ENCODE measurements at regions not wholly inside any gene's neighbourhood (a gene's known extent, or its start where the extent isn't known, plus 50 kb on each side); places are given as distances from the start of the nearest gene placed in this dataset.
A peak's percentile ranks its signal among the peaks of the same experiment; 100 is the strongest.
"Not testable (repeated sequence)": the region's sequence is repeated elsewhere in the genome, so short reads cannot be mapped to it uniquely, and the experiment has no call there.

DNA sequence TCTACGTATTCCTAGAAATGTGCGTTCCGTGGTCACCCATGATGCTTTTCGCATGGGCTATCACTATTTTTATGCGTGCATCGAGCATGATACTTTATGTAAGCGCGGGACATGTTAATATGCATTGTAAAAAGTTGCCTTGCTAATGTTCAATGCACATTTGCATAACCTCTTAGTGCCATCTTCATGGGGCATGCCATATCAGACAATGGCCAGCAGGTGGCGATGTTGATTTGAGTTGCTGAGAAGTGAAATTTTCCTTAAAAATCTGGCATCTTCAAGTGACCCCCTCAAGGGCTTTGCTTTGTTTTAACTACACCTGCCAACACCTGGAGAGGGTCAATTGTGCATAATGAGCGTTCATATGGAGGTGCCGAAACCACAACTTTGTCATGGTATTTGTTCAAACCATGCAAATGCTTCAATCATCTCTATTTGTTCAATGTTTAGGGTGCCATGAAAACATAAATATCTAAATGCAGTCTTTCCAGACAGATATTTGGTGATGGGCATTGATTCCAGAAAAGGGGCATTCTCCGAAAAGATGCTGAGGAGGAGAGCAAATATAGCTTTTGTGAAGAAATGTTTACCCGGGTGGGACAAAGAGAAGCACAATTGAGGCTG, 833.9 kb upstream of the PRKX start:
- peak; percentile 57 for DNase-seq (ENCODE audit: low spot score)

DNA sequence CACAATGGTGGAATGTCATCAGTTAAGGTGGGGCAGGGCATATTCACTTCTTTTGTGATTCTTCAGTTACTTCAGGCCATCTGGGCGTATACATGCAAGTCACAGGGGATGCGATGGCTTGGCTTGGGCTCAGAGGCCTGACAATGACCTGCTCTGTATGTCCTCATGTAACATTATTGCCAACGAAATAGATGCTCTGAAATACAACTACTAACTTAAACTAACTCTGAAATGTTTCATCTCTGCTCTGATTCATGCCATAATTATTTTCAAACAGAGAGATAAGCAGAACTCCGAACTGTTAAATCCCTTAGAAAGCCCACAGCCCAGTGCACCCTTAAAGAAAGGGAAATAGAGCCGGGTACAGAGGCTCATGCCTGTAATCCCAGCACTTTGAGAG, 832.7 kb upstream of the PRKX start:
- DNase-seq (ENCODE audit: low spot score): not testable (repeated sequence)

DNA sequence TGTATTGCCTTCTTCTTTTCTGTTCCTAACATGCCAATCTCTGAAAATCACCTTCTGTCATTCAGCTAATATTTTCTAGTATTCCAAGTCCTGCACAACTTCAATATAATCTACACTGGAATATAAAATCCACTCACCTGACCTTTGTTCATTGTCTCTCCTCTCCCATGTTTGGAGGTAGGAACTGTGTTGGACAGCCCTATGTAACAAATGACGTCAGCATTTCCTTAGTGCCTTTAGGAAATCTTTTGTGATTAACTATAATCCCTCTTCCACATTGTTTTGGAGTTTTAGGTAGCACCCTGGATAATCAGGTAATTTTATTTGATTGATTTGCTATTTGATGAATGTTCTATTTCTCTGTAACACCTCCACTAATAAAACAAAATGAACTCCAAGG, 814.8 kb upstream of the PRKX start:
- no peak for DNase-seq (ENCODE audit: low spot score)

DNA sequence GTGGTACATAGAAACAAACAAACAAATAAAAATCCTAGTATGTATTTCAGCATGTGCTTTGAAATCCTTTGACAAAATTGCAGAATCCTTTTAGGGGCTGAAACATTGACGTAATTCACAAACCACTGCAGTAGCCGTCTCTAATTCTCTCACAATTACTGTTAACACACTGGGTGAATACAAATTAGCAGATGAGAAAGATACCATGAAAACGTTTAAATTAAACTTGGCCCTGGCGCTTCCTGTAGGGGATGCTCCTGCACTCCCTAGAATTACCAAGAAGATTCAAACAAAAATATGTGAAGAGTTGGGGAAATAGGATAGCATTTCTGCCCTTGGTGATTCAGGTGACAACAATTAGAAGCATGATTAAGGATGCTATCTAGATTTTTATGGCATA, 772.5 kb upstream of the PRKX start:
- no peak for DNase-seq (ENCODE audit: low spot score)

DNA sequence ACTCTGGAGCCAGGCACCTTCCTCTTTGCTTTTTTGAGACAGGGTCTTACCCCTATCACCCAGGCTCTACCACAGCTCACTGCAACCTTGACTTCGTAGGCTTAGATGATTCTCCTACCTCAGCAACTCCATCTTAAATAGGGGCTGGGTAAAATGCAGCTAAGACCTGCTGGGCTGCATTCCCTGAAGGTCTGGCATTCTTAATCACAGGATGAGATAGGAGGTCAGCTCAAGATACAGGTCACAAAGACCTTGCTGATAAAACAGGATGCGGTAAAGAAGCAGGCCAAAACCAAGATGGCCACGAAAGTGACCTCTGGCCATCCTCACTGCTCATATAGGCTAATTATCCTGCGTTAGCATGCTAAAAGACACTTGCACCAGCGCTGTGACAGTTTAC, 770.8 kb upstream of the PRKX start:
- no peak for DNase-seq (ENCODE audit: low spot score)

DNA sequence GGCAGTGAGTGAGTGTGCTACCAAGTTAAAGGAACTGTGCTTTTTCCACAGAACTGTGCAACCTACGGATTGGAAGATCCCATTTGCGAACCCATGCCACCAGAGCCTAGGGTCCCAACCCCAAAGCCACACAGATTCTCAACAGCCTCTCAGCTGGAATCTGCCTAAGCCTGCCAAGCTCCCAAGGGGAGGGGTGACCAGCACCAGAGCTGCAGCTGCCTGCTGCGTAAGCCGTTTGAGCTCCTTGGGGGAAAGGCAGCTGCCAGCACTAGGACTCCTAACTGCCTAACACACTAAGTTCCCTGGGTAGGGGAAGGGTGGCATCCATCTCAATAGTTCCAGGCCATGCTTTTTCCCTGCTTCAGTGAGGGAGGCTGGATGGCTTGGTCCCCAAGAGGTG, 738.1 kb upstream of the PRKX start:
- no peak for DNase-seq (ENCODE audit: low spot score)

DNA sequence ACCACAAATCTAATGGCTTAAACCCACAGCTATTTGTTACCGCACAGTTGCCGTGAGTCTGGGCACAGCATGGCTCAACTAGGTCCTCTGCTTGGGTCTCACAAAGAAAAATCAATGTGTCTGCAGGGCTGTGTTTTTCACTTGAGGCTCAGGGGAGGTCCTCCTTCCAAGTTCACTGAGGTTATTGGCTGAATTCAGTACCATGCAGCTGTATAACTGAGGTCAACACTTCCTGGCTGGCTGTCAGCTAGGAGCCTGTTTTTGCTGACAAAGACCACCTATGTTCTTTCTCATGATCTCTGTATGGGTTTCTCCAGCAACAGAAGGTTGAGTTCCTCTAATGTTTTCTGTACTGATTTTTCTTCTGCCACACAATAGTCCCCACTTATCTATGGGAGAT, 736.7 kb upstream of the PRKX start:
- DNase-seq (ENCODE audit: low spot score): no peak

DNA sequence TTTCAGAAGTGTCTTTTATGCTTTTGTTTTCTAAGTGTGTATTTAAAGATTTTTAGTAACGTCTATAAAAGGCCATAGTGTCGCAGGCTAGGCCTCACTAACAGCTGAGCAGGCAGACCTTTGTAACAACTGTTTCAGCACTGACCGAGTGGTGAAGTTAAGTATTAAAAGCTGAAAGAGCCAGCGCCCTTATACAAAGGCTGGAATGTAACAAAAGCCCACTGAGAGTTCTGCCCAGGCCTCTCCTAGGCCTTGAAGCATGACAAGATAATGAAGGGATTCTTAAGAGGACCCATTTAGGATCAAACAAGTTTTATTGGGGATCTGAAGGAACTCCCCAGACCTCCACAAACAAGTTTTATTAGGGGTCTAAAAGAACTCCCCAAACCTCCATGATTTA, 722.5 kb upstream of the PRKX start:
- DNase-seq (ENCODE audit: low spot score): no peak

DNA sequence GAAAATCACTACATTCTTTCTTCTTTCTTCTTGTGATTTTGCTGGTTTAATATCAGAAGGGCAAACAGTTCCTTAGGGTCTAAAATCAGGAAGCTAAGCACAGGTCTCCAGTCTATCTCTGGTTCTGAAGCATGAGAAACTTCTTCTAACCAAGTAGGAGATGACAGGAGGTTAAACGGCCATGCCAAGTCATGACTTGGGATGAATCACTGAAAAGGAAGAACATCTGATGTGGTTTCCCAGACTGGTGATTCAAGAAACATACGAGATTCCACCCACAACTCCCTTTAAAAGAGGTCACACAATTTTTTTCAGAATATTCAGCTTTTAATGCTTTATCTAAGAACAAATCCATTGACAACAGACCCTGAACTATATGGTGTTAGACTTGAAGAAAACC, 684.0 kb upstream of the PRKX start:
- DNase-seq (ENCODE audit: low spot score): peak; percentile 43

DNA sequence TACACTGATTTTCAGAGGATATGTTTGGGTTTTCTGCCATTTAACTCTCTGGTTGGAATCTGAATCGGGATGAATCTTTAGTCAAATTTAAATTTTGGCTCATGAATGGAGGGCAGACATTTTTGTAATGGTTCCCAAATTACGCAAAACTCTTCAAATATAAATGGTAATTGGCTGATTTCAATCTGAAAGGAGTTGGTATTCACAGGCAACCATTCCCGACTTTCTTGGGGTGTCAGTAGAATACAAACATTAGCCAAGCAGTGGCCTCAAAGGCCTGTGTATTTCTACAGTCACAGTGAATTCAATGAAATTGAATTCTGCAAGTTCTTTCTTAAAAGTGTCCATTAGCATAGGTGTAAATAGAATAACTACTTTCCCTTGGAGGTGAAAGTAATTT, 668.8 kb upstream of the PRKX start:
- no peak for DNase-seq (ENCODE audit: low spot score)

DNA sequence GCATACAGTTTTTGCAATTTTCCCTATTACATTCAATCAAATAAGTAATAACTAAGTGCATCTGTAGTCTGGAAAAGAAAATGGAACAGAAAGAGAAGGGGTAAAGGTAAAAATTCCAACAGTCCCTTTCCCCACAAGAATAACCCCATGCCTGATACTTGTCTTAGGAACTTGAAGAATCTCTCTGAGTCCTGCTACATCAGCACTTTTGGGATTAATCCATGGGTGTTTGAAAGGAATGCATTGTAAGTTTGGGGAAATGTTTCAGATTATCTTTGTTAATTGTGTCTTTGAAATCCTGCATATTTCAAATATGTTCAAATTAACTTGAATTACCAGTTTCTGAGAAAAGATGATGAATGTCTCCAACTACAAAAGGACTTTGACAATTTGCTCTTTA, 667.3 kb upstream of the PRKX start:
- no peak for DNase-seq (ENCODE audit: low spot score)

DNA sequence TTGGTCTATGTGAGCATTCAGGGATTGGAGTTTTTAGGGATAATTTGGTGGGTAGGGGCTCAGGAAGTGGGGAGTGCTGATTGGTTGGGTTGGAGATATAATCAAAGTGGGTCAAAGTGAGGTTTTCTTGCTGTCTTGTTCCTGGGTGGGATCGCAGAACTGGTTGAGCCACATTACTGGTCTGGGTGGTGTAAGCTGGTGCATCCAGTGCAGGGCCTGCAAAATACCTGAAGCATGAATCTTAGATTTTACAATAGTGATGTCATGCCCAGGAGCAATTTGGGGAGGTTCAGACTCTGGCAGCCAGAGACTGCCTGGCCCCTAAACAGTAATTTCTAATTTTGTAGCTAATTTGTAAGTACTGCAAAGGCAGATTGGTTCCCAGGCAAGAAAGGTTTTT, 665.6 kb upstream of the PRKX start:
- no peak for DNase-seq (ENCODE audit: low spot score)

DNA sequence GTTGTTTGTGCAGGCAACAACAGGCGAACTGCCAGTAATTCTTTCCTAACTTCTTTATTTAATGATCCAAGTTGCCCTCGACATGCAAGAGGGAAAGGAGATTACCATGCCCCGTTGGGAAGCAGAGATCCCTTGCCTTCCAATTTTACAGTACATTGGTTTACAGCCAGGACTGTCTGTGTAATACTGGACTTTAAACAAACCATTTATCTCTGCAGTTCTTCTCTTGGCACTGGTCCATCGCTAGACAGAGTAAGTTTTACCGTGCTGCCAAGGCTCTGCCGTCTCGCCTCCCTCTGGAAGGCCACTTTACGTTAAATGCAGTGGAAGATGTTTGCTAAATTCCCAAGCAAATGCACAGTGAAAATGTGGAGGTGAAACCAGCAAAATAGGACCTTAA, 660.3 kb upstream of the PRKX start:
- no peak for DNase-seq (ENCODE audit: low spot score)

DNA sequence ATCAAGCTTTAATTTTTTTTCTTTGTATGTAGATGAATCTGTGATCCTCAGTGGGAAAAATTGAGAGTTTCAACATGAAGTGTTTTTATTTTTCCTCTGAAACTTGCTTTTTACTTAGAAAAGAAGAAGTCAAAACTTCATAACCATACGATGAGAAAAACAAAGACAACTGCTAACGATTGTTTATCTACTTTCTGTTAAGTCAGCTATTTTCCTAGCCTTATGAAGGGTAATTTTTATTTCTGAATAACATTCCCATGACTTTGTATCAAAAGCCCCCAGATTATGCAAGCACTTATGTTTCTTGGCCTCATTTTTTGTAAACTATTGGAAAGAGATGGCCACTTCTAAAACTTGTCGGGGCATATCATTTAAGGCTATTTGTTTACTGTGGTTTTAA, 645.1 kb upstream of the PRKX start:
- DNase-seq (ENCODE audit: low spot score): no peak

DNA sequence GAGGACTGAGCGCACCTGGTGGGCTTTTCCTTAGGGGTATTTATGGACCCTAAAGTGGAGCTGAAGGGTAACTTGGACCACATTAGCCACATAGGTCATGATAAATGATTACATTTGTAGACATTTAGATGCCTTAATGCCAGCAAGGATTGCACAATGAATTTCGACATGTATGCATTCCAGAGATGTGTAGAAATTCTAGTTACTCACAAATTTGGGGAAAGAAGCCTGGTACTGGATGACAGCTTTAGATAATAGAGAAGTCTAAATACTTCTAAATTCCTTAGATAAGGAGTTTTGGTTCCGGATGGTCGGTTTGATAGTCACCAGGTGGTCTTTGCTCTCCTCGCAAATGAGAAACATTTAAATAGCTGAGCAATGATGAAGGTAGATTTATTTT, 609.5 kb upstream of the PRKX start:
- DNase-seq (ENCODE audit: low spot score): no peak

DNA sequence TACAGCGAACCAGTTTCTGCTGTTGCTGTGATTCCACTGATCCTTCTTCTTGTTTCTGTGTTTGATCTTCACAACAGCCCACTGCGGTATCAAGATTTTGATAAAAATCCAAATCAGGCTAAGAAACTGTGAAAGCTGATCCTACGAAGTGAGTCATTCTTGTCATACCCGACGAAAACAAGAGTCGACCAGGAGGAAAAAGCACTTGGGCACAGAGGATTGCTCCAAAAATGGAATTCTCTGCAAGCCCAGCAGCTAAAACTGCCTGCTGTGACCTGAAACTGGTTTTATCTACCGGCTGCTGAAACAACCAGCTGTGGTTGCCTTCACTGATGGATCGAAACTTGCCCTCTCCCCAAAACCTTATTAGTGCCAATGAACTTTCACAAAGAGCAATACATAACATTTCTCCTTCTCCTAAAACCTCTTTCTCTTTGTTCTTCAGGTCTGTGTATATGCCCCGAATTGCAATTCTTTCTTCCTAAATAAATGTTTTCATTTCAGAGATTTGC, 607.0 kb upstream of the PRKX start:
- no peak for DNase-seq (ENCODE audit: low spot score)

DNA sequence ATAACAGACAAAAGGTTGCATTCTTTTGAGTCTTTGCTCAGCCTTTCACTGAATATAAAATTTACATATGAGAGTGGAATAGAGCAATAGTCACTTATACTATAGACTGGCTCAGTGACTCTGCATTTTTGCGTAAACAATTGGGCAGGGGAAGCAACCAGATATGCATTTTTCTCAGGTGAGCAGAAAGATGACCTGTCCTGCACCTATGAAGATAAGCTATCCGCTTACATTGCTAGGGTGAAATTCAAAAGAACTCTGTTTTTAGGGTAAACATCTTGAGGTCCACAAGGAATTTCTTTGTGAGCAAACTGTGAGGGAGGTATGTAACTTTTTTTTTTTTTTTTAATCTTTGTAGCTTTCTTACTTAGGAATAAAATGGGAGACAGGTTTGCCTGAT, 602.4 kb upstream of the PRKX start:
- no peak for DNase-seq (ENCODE audit: low spot score)

DNA sequence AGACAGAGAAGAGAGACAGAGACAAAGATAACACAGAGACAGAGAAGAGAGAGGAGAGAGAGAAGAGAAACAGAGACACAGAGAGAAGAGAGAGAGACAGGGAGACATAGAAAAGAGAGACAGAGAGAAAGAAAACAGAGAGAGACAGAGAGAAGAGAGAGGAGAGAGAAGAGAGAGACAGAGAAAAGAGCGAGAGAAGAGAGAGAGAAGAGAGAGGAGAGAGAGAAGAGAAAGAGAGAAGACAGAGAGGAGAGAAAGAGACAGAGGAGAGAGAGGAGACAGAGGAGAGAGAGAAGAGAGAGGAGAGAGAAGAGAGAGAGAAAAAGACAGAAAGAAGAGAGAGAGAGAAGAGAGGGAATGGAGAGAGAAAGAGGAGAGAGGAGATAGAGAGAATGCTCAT, 601.1 kb upstream of the PRKX start:
- DNase-seq (ENCODE audit: low spot score): no peak

DNA sequence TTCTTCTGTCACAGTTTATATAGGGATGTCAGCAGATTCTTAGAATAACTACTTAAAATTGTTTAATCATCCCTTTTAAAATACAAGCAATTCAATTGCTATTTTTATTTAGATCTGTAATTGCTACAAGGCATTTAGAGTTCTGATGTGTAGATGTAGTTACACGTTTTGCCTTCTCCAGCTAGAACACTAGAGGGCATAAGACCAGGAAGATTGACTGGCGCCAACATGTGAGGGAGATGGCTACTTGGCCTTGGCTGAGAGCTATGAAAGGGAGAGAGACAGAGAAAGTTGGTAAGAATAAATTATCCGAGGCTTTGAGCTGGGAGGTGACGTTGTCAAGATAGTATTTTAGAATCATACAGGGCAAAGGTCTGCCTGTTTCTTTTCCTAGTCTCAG, 563.7 kb upstream of the PRKX start:
- peak; percentile 45 for DNase-seq (ENCODE audit: low spot score)

DNA sequence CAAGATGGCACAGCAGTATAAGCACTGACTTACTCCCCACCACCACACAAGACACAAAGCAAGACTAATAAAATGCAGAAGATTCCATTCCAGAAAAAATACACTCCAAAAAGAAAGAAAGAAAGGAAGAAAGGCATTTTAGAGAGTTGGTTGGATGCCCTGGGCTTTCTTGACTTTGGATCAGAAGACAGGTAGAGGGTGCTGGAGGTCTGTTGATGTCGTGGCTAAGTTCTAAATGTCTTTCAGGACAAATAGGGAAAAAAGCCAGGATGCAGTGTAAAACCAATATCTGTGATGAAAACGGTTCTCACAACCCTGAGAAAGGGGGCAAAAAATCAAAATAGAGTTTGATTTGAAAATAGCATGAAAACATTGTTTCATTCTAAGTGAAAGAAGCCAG, 555.2 kb upstream of the PRKX start:
- no peak for DNase-seq (ENCODE audit: low spot score)

DNA sequence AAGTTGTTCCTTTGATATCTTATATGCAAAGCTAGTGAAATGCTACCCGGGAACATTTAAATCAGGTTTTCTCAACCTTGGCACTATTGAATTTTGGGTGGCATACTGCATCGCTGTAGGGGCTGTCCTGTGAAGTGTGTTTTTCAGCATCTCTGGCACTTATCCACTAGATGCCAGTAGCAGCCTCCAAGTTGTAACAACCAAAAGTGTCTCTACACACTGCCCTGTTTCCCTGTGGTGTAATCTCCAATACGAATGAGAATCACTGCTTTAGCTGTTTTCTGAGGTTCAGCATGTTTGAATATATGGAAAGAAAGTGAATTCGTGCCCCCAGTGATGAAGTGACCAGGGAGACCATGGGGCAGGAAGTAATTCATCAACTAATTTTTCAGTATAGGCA, 551.6 kb upstream of the PRKX start:
- DNase-seq (ENCODE audit: low spot score): no peak

DNA sequence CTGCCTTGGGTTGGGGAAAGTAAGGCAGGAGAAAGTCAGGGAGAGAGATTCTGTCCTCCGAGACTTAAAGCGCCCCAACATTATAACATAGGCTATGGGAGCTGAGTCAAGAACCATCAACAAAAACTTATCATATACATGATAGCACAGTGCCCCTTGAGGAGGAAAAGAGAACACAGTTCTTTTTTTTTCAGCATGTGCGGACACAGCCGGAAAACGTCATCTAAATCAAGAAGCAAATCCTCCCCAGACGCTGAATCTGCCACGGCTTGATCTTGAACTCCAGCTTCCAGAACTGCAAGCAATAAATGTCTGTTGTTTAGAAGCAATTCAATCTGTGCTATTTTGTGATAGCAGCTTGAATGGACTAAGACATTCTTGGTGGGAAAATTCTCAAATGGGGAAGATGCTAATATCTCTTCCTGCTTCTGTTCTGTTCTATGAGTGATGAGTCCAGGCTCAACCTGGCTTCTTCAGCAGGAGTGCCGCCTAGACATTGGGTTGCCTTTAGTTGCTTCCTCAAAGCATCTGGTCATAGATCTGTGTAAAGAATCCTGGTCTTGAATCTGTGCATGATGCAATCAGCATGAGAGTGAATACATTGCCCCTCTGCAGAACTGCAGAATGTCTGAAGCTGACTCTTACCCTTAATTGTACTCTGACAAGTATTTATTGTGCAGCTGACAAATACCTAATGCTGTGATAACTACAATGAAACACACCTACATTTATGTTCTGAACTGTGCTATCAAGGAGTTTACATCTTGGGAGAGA, 549.8 kb upstream of the PRKX start:
- peak; percentile 73 for DNase-seq (ENCODE audit: low spot score)

DNA sequence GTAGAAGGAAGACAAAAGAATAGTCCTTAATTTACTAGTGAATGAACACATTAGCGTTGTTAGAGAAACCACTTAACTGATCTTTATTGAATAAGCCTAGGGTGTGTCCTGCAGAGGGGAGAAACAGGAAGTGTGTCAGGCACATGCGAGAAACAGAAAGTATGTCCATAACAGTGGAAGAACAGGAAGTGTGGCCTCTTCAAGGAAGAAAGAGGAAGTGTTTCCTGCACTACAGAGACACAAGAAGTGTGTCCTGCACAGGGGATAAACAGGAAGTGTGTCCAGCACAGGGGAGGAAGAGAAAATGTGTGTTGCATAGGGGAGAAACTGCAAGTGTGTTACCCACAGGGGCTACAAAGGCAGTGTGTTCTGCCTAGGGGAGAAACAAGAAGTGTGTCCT, 539.6 kb upstream of the PRKX start:
- DNase-seq (ENCODE audit: low spot score): no peak

DNA sequence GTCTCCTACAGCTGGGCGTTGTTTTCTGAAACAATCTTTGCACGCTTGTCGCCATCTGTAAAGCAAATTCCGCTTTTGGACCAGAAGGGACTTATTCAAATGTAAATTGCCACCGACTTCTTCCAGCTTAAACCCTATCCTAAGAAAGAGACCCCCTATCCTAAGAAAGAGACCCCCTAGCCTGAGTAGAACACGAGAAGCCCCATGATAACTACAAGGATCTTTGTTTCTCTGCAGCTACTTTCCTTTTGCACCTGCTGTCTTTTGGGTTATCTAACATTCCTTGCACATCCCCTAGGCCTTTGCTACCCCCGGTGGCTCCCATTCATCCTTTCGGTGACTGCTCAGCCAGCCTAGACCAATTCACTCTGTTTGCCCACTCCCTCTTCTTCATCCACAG, 536.0 kb upstream of the PRKX start:
- DNase-seq (ENCODE audit: low spot score): no peak
